NCI-H2227 (cell line): ENCODE measurements at regions not wholly inside any gene's neighbourhood (a gene's known extent, or its start where the extent isn't known, plus 50 kb on each side); places are given as distances from the start of the nearest gene placed in this dataset.
"Not testable (repeated sequence)": the region's sequence is repeated elsewhere in the genome, so short reads cannot be mapped to it uniquely, and the experiment has no call there.

Experiments used
- DNase-seq: peaks from one replicate; lab custom pipeline; 2025; ENCODE audit not compliant: unreplicated experiment; lab: John Stamatoyannopoulos, UW

- no peak for DNase-seq
Measured at GRCh38 chr7:66502230-66503035, 126.2 kb upstream of the KCTD7 start.

- no peak for DNase-seq
Measured at GRCh38 chr7:66503036-66503370, 125.7 kb upstream of the KCTD7 start.

GRCh38 chr7:66503551-66504031 is 125.1 kb upstream of the KCTD7 start:
- no peak for DNase-seq

- DNase-seq = no peak
Measured at GRCh38 chr7:66504131-66504530, 124.5 kb upstream of the KCTD7 start.

- DNase-seq = no peak
Measured at GRCh38 chr7:66505009-66505408, 123.7 kb upstream of the KCTD7 start.

GRCh38 chr7:66505531-66506451 is 122.9 kb upstream of the KCTD7 start:
- no peak for DNase-seq

- not testable (repeated sequence) for DNase-seq
Measured at GRCh38 chr7:66506703-66507102, 122.0 kb upstream of the KCTD7 start.

GRCh38 chr7:66507764-66508296 is 120.9 kb upstream of the KCTD7 start:
- DNase-seq = peak; percentile 39

GRCh38 chr7:66508431-66508830 is 120.2 kb upstream of the KCTD7 start:
- no peak for DNase-seq

- DNase-seq = no peak
Measured at GRCh38 chr7:66514050-66514449, 114.6 kb upstream of the KCTD7 start.

GRCh38 chr7:66517212-66517909 is 111.3 kb upstream of the KCTD7 start:
- no peak for DNase-seq

- DNase-seq = no peak
Measured at GRCh38 chr7:66518151-66518691, 110.5 kb upstream of the KCTD7 start.

- no peak for DNase-seq
Measured at GRCh38 chr7:66521675-66522074, 107.0 kb upstream of the KCTD7 start.

GRCh38 chr7:66522518-66522917 is 106.2 kb upstream of the KCTD7 start:
- no peak for DNase-seq

- no peak for DNase-seq
Measured at GRCh38 chr7:66523409-66523808, 105.3 kb upstream of the KCTD7 start.

GRCh38 chr7:66524738-66525137 is 103.9 kb upstream of the KCTD7 start:
- no peak for DNase-seq

GRCh38 chr7:66526782-66527181 is 101.9 kb upstream of the KCTD7 start:
- DNase-seq = not testable (repeated sequence)

- DNase-seq = no peak
Measured at GRCh38 chr7:66528652-66529051, 100.0 kb upstream of the KCTD7 start.

GRCh38 chr7:66529883-66530610 is 98.6 kb upstream of the KCTD7 start:
- DNase-seq = peak; percentile 62
